Medulla oblongata (tissue), 1 donor: ENCODE measurements at regions not wholly inside any gene's neighbourhood (a gene's known extent, or its start where the extent isn't known, plus 50 kb on each side); places are given as distances from the start of the nearest gene placed in this dataset.

Experiments used
- DNase-seq: peaks from one replicate; pipeline ENCODE4 v3.0.0-alpha.2; 2015; ENCODE audit errors: extremely low spot score

DNA sequence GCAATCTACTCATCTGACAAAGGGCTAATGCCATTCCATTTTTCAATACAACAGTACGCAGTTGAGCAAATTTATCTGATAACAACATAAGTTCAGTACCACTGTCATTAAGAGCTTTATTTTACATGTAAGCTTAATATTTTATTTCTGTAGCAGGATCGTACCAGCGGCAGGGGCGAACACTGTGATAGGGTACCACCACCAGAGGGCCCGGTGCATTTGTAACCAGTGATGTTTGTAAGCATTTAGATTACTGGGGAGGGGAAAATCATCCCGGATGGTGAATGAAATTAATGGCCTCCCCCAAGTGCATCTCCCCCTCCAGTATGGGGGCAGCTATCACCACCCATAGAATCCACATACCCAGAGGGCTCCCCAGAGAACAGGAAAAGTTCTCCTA lies 179.0 kb downstream of the ADGRA3 start:
- DNase-seq, result no peak

DNA sequence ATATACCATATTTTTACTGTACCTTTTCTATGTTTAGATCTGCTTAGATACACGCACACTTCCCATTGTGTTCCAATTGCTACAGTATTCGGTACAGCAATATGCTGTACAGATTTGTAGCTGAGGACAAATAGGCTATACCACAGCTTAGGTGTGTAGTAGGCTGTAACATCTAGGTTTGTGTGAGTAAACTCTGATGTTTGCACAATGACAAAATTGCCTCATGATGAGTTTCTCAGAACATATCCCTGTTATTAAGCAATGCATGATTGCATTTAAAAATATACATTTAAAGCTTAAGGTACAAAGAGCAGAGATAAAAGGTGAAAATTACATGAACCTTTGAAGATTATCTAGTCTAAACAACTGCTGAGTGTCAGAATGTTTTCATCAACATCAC lies 181.7 kb downstream of the ADGRA3 start:
- no peak for DNase-seq

DNA sequence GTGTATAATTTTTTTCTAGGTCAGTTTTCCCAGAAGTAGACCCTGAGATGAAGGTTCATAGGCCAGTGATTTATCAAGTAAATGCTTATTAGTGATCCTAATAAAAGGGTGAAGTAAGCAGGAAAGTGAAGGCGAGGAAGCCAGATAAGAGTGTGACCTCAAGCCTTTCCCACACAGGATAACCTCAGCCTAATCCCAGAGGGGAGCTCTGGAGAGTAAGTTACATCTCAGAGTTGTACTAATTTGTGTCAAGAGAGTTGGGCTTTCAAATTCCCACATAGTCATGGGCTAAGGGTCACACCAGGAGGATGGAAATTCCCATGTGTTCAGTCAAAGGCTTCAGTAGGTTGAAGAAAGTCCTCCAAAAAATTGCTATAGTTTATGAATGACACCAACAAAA lies 191.4 kb downstream of the ADGRA3 start:
- DNase-seq, result no peak

DNA sequence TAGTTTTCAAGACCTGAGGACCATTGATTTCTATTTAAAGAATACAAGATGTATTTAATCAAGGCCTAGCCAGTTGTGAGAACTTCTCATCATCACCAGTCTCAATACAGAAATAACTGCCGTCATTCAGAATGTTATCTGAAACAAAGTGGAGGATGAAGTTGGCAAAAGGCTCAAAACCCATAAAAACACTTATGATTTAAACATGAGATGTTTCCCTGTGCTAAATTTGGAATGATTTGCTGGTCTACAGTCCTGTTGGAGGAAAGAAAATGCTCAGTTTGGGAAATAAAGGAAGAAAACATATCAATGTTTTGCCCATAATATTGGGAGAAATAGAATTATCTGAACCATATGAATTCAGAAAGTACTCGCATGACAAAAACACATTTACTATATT lies 192.2 kb downstream of the ADGRA3 start:
- DNase-seq, result no peak

DNA sequence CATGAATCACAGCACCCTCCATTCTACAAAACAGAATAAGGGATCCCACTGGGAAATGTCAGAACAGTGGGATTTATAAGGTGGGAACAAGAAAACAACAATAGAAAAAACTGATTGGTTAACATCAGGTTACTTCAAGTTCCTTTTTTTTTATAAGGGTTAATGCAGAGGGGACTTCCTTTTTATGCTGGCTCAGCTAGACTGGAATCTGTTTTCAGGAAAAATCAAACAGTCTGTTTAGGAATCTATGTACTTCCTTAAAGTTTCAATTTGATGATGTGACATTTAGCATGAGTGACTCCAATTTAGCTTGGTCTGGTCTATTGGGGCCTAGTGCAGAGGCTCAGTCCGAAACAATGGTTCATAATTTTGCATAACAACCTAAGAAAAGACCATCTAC lies 192.9 kb downstream of the ADGRA3 start:
- no peak for DNase-seq

DNA sequence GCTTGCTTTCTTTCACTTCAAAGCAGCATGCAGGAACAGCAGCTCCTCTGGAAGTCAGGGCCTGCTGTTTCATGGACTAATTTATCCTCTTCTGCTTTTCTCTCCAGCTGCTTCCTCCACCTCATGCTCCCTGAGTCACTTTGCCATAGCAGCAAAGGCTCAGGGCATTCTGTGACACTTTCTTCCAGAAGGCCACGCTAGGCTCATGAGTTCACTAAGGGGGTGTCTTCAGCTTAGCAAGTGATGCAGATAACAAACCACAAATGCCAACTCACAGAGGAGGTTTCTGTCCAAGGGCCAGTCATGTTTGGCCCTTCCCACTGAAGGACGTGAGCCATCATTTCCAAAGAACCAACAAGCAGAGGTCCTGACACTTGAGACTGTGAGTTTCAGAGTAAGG lies 200.2 kb downstream of the ADGRA3 start:
- no peak for DNase-seq

DNA sequence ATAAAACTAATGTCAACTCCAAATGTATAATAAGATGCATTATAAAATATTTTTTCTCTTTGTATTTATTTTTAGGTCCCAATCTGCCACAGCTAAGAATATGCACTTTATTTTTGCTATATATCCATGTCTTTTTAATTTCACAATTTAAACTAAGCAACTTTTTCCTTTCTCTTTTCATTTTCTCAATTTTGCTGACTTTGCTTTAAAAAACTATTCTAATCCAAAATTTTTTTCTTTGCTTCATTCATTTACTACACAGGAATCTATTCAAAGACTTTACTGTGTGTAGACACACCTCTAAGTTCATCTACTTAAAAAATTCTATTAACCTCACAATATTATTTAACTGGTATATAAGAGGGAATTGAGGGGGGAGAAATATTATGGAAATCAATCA lies 201.9 kb downstream of the ADGRA3 start:
- no peak for DNase-seq

DNA sequence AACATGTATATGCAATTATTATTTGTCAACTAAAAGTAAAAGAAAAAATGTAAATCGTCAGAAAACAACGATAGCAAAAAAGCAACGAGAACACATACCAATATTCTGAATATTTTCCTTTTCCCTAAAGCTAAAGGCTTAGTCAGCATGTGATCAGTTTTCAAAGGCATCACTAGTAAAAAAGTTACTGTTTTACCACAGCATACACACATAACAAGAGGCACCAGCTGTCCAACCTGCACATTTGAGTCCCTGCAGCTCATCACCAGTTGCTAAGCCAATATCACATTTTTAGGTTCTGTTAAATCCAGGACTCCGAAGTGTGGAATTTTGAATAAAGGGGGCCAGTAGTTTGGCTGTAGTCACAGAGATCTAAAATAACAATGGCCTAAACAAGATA lies 203.8 kb downstream of the ADGRA3 start:
- no peak for DNase-seq

DNA sequence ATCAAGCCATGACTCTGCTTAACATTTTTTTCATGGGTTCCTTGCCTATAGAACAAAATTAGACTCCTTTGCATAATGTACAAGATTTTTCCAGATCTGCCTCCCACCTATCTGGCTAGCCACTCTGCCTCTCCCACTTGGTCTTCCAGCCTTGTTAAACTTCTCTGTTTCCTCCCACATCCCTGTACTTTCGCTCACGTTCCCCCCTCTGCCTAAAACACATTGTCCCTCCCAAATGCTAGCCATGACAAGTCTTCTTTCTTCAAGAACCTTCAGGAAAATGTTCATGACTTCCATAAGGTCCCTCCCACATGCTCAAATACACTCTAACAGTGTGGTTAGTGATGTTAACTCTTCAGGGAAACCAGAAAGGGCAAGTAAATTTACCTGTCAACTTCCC lies 214.6 kb downstream of the ADGRA3 start:
- DNase-seq, result no peak

DNA sequence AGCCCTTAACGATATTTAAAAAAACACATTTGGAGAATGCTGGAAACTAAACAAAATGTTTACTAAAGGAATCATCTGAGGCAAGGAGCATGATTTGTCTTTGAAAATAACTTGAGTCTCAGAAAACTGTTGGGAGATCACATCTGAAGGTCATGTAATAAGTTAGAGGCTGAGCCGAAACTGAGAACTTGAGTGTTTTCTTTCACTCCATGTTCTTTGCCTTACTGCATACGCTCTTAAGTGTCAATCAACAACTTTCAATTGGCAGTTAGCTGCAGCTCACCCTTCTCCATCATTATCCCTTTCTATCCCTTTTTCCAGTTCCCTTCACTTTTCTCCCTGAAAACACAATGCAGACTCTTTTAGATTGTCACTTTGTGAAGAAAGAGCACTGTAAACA lies 216.2 kb downstream of the ADGRA3 start:
- DNase-seq, result no peak

DNA sequence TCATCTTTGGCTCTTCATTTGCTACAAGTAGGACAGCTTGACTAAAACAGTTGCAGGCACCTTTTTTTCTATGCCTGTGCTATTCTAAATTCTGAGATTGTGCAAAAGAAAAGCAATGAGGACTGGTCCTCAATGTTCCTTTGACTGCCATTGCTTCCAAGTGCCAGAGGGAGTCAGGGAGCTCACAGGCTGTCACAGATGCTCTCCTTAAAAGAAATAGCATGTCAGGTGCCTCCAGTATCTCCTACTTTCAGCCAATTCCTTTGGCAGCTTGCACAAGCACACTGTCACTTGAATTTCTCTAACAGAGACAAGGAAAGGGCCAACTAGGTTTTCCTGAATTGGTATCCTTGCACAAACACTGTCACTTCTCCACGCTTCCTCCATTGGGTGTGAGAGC lies 228.2 kb downstream of the ADGRA3 start:
- no peak for DNase-seq

DNA sequence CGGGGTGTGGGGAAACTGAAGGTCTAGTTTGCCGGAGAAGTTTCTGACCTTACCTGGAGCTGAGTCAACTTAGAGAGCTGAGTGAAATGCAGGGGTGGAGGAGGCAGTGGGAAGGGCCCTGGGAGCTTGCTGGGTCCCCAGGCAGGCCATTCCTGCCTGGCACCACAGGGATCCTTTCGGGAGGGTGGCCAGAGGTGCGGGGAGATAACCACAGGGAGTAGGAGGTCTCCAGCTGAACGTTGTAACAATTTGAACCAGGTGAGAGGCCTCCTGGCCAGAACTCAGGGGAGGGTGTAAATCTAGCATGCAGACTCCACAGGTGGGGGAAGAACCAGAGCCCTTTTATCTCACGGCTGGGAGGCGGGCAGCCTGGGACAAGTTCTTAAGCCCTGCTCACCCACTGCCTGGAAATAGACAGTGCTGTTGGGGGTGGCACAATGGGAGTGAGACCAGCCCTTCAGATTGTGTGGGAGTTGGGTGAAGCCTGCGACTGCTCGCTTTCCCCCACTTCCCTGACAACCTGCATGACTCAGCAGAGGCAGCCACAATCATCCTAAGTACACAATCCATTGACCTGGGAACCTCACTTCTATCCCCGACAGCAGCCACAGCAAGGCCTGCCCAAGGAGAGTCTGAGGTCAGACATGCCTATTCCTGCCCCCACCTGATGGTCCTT lies 247.4 kb downstream of the ADGRA3 start:
- DNase-seq, result no peak

DNA sequence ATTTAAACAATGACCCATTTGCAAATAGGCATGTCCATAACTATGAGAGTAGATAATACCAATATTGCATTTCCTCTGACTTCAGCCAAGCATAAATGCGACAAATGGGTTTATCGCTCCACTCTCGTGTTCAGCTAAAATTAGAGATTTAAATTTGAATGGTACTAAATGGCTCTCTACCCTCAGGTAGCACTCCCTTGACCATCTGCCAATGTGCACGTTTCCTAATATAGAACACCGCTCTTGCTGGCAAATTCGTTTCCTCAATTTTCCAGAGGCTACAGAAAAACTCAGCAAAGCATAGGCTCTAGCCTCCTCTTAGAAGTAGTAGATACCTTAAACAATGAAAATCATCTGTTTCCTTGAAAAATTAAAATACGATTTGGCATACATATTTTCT lies 251.6 kb downstream of the ADGRA3 start:
- no peak for DNase-seq

DNA sequence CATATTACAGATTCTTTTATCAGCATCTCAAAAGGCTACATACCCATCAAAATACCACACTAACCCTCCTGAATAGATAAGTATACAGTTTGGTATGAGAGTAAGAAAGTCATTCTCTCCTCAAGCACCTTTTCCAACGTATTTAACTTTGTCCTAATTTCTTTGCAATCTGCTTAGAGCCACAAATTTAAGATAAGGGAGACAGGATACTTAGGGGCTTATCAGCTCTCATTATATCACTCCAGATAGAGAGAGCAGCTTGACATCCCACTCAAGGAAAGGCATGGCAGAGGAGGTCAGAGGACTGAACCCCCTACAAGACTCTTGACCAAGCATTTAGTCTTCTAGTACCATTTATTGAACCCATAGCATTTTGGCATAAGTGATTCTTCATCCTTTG lies 262.4 kb downstream of the ADGRA3 start:
- no peak for DNase-seq

DNA sequence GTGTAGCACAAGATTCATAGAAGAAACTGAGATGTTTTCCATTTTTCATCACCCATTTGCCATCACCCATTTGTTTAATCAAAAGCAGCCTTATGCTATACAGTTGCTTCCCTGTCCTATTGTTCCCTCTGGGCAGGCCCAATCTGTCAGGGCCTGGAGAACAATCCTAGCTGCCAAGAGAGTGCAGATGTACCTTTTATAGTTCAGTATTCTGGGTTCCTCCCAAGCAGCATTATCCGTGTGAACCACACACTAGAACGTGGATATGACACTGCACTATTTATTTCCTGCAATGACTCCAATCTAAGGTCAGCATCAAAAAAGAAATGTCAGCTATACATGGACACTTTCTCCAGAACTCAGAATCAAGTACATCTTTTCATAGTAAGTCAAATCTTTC lies 269.0 kb downstream of the ADGRA3 start:
- DNase-seq, result no peak

DNA sequence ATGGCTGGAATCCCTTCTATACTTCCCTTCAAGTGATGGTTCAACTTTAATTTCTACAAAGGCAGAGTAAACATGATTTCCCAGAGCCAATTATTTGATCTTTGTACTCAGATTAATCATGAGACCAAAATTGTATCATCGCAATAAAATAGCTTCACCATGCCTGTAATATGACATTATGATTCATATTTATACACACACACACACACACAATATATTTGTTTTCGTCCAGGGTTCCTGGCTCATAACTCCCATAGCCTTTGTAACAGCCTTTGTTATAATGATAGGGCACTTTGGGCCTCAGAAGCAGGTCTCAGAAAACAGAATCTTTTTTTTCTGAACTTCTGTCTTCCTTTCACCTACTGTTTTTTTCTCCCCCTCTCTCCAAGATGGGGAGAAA lies 270.6 kb downstream of the ADGRA3 start:
- no peak for DNase-seq

DNA sequence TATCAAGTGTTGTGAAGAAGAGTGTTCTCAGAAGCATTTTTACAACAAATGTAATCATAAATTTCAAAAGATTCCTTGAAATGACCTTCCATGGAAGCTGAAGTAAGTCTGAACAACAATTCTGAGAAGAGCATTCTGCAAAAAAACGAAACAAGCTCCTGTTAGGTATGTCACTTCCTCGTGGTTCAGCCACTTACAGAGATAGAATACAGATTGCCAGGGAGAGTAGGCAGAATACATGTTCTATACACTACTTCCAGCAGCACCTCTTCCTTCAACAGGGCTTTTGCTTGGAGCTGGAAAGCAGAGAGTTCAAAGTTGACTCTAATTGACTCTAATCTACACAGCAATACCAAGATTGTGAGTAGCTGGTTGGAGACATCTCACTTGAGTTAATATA lies 274.5 kb downstream of the ADGRA3 start:
- no peak for DNase-seq

DNA sequence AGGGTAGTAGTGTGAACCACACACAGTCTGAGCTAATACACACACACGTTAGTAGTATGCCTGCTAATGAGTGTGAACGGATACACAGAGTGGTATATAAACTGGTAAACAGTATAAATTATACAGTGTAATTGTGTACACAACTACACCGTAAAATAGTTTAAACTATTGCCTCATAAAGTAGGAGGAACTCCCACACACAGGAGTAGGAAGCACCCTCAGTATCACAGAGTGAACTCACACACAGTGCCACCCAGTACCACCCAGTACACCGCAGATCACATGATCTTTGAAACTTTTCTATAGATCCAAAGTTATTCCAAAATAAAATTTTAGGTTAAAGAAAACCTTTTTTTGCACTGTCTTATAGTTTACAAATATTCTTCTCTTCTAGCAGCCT lies 275.1 kb downstream of the ADGRA3 start:
- DNase-seq, result no peak

DNA sequence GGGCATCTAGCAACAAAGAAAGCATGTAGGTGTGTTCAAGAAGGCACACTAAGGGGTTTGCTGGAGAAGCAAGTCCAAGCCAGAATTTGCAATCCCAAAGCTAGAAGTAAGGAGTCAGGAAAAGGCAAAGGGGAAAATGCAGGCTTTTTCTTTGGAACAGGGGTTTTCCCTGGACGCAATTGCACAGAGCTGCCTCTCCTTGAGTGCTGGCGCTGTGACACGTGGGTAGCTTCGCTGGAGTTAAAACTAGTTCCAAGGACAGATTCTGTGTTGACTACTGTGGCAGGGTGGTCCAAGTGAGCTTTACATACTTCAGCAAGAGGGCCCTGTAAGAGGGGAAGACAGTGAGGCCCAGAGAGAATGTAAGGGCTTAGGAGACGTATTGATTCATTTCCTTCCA lies 277.1 kb downstream of the ADGRA3 start:
- DNase-seq, result no peak

DNA sequence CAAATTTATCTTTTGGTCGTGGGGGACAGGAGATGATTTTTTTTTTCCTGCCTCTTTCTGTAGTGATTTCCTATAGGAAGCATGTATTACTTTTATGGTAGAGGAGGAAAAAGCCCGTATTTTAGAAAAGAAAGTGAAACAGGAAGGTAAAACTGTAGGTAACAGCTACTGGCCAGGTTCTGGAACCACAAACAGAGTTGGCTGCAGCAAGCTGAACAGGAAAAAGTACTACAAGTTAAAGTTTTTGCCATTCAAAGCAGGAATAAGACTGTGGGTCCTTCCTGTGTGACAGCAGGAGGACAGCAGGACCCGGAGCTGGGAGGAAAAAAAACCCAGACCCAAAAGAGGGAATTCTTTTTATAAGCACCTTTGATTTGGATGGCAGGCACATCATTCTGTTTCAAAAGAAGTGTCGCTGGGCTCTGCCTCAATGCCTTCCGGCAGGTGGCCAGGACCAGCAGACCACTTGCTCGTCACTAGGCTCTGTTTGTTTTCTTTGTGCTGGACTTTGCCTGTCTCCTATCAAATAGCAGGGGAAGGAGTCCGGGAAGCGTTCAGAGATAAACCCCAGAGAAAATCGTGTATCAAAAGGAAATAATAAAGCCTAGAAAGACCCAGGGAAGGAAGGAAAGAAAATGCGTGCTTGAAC lies 277.9 kb downstream of the ADGRA3 start:
- peak; percentile 7 for DNase-seq

DNA sequence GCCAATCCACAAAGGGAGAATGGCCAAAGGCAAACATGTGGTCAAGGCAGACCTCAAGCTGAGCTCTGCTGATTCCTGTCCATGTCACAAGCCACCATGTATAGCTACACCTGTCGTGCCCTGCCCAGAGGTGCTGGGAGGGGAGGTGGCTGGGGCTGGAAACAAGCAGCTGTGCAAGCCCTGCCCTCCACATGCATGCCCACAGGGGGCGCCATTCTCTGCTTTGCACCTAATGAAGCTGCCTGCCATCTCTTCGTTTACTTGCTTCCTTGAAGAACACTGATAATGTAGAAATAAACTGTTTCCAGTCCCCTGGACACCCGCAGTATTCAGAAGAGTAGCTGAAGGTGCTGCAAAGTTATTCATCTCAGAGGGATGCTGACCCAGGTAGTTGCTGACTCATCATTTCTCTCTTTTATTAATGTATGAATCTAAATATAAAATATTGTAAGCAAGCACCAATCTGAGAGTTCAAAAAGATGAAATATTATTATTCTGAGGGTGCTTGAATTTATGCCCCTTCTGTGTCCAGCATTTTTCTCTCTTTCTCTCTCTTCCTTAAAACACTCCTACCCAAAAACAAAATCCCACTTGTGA lies 278.6 kb downstream of the ADGRA3 start:
- DNase-seq, result peak; percentile 9

DNA sequence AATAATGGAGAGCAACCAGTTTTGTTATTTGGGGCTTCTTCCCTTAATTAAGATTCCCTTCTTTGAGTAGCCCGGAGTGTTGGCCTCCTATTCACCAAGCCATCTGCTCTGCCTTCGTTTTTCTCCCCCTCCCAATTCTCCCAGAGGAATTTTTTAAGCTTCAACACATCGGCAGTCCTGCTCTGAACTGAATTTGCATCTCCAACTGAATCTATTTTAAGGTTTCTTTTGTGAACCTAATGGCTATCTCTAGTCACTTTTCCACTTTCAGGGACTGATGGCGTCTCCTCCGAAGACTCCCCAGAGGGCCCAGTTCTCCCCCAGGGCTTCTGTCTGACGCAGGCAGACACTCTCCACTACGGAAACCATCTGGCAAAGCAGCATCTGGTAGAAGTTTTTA lies 280.2 kb downstream of the ADGRA3 start:
- no peak for DNase-seq

DNA sequence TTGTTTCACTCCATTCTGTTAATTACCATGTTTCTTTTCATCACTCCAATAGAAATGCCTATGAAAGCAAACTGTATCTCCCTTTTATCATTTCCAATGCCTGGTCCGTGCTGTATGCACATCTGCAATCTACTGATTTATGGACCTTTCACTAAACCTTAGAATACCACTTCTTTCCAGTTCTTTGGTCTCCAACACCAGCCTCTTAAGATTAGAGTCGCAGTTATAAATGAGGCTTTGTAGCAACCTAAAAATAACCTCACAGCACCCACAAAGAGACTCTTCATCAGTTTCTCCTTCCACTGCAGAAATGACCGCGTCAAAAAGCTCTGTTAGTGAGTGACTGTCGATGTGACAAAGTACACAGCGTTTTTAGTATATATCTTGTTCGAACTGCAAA lies 282.6 kb downstream of the ADGRA3 start:
- peak; percentile 54 for DNase-seq

DNA sequence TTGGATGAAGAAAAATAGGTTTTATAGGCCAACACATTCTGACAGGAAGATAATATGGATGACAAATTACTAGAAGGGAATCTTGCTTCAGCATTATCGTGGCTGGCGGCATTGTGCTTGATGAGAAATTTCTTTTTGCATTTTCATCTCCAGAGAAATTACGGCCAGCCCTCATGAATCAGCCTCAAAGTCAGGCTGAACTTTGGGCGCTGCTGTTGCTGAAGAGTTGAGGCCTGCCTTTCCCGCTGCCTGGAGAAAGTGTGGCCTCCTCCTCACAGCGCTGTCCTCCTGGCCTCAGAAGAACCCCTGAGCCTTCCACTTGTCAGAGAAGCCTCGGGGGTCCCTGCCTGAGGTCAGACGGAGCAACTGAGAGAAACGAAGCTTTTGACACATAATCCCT lies 272.4 kb upstream of the KCNIP4 start:
- DNase-seq, result no peak
